ENCODE measurements at regions not wholly inside any gene's neighbourhood (a gene's known extent, or its start where the extent isn't known, plus 50 kb on each side); places are given as distances from the start of the nearest gene placed in this dataset.

GRCh38 chr5:57804505-57804904, 321.9 kb upstream of the ACTBL2 start:
- TF ChIP-seq CTCF (IDR thresholded peaks at IDR 0.05) = no peak
- TF ChIP-seq ZFX (IDR thresholded peaks at IDR 0.05; ENCODE audit: borderline replicate concordance) = no peak

All from 22Rv1 (cell line).